GM18907 (cell line): ENCODE measurements at regions not wholly inside any gene's neighbourhood (a gene's known extent, or its start where the extent isn't known, plus 50 kb on each side); places are given as distances from the start of the nearest gene placed in this dataset.

Experiments
- ATAC-seq: cut with Tn5 transposase; IDR thresholded peaks from one replicate; pipeline ENCODE4 v1.9.1; 2021; ENCODE audit warnings: mild to moderate bottlenecking, moderate library complexity; ENCODE audit not compliant: unreplicated experiment

- ATAC-seq, result no peak
These were observed 352.1 kb downstream of the SHQ1 start for GRCh38 chr3:72496051-72496670.

- no peak for ATAC-seq
These were observed 353.6 kb downstream of the SHQ1 start for GRCh38 chr3:72494626-72495025.

GRCh38 chr3:72494130-72494529, 354.1 kb downstream of the SHQ1 start:
- no peak for ATAC-seq

GRCh38 chr3:72492240-72492639, 356.0 kb downstream of the SHQ1 start:
- ATAC-seq, result no peak

- no peak for ATAC-seq
These were observed 357.4 kb downstream of the SHQ1 start for GRCh38 chr3:72490688-72491435.

- no peak for ATAC-seq
These were observed 358.3 kb downstream of the SHQ1 start for GRCh38 chr3:72489901-72490300.

GRCh38 chr3:72488738-72489035, 359.6 kb downstream of the SHQ1 start:
- no peak for ATAC-seq

- no peak for ATAC-seq
These were observed 360.1 kb downstream of the SHQ1 start for GRCh38 chr3:72487946-72488737.

- no peak for ATAC-seq
These were observed 361.0 kb downstream of the SHQ1 start for GRCh38 chr3:72487078-72487765.

GRCh38 chr3:72485641-72486040, 362.6 kb downstream of the SHQ1 start:
- no peak for ATAC-seq

GRCh38 chr3:72483554-72484104, 364.6 kb downstream of the SHQ1 start:
- no peak for ATAC-seq

- peak; percentile 55 for ATAC-seq
These were observed 365.5 kb downstream of the SHQ1 start for GRCh38 chr3:72482589-72483321.

- no peak for ATAC-seq
These were observed 366.7 kb downstream of the SHQ1 start for GRCh38 chr3:72481542-72481941.

- ATAC-seq, result no peak
These were observed 367.9 kb downstream of the SHQ1 start for GRCh38 chr3:72480366-72480765.

GRCh38 chr3:72479651-72480215, 368.5 kb downstream of the SHQ1 start:
- ATAC-seq, result no peak

- ATAC-seq, result no peak
These were observed 372.1 kb downstream of the SHQ1 start for GRCh38 chr3:72476139-72476483.

GRCh38 chr3:72475258-72476138, 372.7 kb downstream of the SHQ1 start:
- no peak for ATAC-seq

- ATAC-seq, result no peak
These were observed 373.5 kb downstream of the SHQ1 start for GRCh38 chr3:72474775-72475174.

- peak; percentile 94 for ATAC-seq
These were observed 375.1 kb downstream of the SHQ1 start for GRCh38 chr3:72473156-72473555.
